ENCODE measurements at regions not wholly inside any gene's neighbourhood (a gene's known extent, or its start where the extent isn't known, plus 50 kb on each side); places are given as distances from the start of the nearest gene placed in this dataset.

DNA sequence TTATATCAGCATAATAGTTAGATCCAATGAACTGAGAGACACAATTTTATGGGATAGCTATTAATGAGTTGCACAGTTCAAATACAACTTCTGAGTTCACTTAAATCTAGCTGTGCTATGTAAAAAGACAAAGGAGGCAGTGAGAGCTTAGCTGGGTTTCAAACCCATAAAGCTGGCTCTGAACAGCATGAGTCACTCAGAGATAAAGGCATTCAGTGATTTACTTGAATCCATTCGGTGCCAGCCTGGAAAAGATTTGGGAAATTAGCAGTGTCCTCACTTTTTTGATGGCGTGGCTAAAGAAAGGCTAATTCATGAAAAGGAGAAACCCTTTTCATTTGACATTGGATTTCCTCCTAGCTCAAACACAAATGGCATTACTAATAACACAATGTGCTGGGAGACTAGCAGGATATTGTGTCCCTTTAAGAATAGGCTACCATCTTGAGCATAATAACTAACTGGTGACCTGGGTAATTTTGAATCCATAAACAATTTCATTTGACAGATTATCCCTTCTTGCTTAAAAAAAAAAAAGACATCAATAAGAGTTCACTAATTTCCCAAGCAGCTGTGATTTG lies 98.4 kb upstream of the NEUROD1 start:
- H3K27me3 ChIP-seq, result no peaks in the 10 kb centered on the region
- H3K36me3 ChIP-seq, result no peaks in the 10 kb centered on the region
- TF ChIP-seq, protein P1, sequence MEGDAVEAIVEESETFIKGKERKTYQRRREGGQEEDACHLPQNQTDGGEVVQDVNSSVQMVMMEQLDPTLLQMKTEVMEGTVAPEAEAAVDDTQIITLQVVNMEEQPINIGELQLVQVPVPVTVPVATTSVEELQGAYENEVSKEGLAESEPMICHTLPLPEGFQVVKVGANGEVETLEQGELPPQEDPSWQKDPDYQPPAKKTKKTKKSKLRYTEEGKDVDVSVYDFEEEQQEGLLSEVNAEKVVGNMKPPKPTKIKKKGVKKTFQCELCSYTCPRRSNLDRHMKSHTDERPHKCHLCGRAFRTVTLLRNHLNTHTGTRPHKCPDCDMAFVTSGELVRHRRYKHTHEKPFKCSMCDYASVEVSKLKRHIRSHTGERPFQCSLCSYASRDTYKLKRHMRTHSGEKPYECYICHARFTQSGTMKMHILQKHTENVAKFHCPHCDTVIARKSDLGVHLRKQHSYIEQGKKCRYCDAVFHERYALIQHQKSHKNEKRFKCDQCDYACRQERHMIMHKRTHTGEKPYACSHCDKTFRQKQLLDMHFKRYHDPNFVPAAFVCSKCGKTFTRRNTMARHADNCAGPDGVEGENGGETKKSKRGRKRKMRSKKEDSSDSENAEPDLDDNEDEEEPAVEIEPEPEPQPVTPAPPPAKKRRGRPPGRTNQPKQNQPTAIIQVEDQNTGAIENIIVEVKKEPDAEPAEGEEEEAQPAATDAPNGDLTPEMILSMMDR (IDR thresholded peaks at IDR 0.05; ENCODE audit: low read depth, low read length), result no peak
- no peaks in the 10 kb centered on the region for H3K9me3 ChIP-seq
- H3K4me3 ChIP-seq (ENCODE audit: low read depth, low read length), result no peak overlapping the region
- no peaks in the 10 kb centered on the region for H3K4me1 ChIP-seq
- no peak for DNase-seq

GRCh38 chr2:181779288-181780021 lies 99.1 kb upstream of the NEUROD1 start:
- Histone ChIP-seq H3K4me1 (no peaks in the 10 kb centered on the region), H3K36me3 (no peaks in the 10 kb centered on the region), H3K27me3 (no peaks in the 10 kb centered on the region), H3K4me3 (ENCODE audit: low read depth, low read length) (no peak overlapping the region), H3K9me3 (no peaks in the 10 kb centered on the region)
- TF ChIP-seq, protein P1 (IDR thresholded peaks at IDR 0.05; ENCODE audit: low read depth, low read length), result no peak
- no peak for DNase-seq

- TF ChIP-seq, protein P1 (IDR thresholded peaks at IDR 0.05; ENCODE audit: low read depth, low read length), result no peak
- DNase-seq, result no peak
- Histone ChIP-seq H3K4me1 (no peaks in the 10 kb centered on the region), H3K27me3 (no peaks in the 10 kb centered on the region), H3K4me3 (ENCODE audit: low read depth, low read length) (no peak overlapping the region), H3K36me3 (no peaks in the 10 kb centered on the region), H3K9me3 (no peaks in the 10 kb centered on the region)
Measured at GRCh38 chr2:181780047-181780651, 99.8 kb upstream of the NEUROD1 start.

GRCh38 chr2:181780657-181781056 lies 100.3 kb upstream of the NEUROD1 start:
- TF ChIP-seq, protein P1 (IDR thresholded peaks at IDR 0.05; ENCODE audit: low read depth, low read length), result no peak
- no peak for DNase-seq
- no peaks in the 10 kb centered on the region for H3K36me3 ChIP-seq
- no peaks in the 10 kb centered on the region for H3K9me3 ChIP-seq
- H3K4me3 ChIP-seq (ENCODE audit: low read depth, low read length), result no peak overlapping the region
- no peaks in the 10 kb centered on the region for H3K27me3 ChIP-seq
- H3K4me1 ChIP-seq, result no peaks in the 10 kb centered on the region

DNA sequence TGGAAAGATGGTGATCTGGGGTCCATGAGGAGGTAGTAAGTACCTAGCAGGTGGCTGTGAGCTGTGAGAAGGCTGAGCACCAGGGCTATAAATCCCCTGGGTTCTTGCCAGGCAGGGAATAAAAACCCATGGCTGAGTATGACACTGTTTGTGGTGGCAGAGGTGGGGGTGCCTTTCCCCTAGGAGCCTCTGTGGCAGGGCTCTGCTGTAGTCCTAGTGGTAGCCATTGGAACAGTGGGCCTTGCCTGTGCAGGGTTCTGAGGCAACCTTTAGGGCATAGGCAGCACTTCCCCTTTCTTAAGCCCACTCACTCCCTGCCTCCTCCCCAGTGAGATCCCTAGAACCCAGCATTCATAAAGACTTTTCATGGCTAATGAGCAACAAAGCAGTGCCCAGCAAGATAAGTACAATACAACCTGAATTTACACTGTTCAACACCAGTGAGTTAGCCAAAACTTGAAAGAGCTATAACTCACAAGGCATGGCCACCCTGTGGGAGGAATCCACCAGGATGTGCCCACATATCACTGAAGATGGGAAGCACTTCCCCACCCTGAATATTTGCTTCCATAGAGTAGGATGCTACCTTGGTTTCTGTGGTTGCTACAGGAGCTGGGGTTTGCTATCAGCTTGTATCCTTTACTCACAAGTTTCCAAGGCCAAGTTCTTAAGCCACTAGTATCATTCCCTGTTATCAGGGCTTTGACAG lies 100.9 kb upstream of the NEUROD1 start:
- Histone ChIP-seq H3K4me3 (ENCODE audit: low read depth, low read length) (no peak overlapping the region), H3K36me3 (no peaks in the 10 kb centered on the region), H3K4me1 (no peaks in the 10 kb centered on the region), H3K27me3 (no peaks in the 10 kb centered on the region), H3K9me3 (no peaks in the 10 kb centered on the region)
- TF ChIP-seq, protein P1 (IDR thresholded peaks at IDR 0.05; ENCODE audit: low read depth, low read length), result no peak
- DNase-seq, result no peak

Measured in BE2C (cell line).